Gastrocnemius medialis (tissue), 4 donors: ENCODE measurements at regions not wholly inside any gene's neighbourhood (a gene's known extent, or its start where the extent isn't known, plus 50 kb on each side); places are given as distances from the start of the nearest gene placed in this dataset.

Experiments
- ATAC-seq, 2 donors: fragments of 150-250 bp; one replicate each; pipeline ENCODE4 v1.9.1; 2016
- DNase-seq, 2 donors: peaks; one replicate each; pipeline ENCODE4 v3.0.0-alpha.2; 2019
- H3K27ac ChIP-seq, 4 donors: fragments of 200-600 bp; sonication (generic); 1 replicate in 1 of 4; 2 replicates in 3 of 4; pipeline ENCODE4 v1.5.1; 2016 to 2018; ENCODE audit warnings: mild to moderate bottlenecking in 2 of 4, moderate library complexity in 1 of 4
- H3K27me3 ChIP-seq, 3 donors: fragments of 200-600 bp; sonication (generic) in 2 of 3; 1 replicate in 1 of 3; 2 replicates in 2 of 3; pipeline versions ENCODE4 v1.5.1 to v1.6.0; 2016 to 2019; ENCODE audit warnings: mild to moderate bottlenecking in 1 of 3, moderate library complexity in 1 of 3
- H3K36me3 ChIP-seq, 2 donors: fragments of 200-600 bp; sonication (generic) in 1 of 2; one replicate each; pipeline ENCODE4 v1.5.1; 2017 to 2018
- H3K4me1 ChIP-seq, 2 donors: fragments of 200-600 bp; sonication (generic) in 1 of 2; one replicate each; pipeline ENCODE4 v1.5.1; 2016 to 2017; ENCODE audit warnings: mild to moderate bottlenecking in 2 of 2
- H3K4me3 ChIP-seq, 4 donors: fragments of 200-600 bp; sonication (generic) in 3 of 4; 1 replicate in 1 of 4; 2 replicates in 3 of 4; pipeline ENCODE4 v1.5.1; 2016 to 2019; ENCODE audit warnings: mild to moderate bottlenecking in 2 of 4
- H3K9me3 ChIP-seq, 3 donors: fragments of 200-600 bp; sonication (generic) in 2 of 3; 1 replicate in 1 of 3; 2 replicates in 2 of 3; pipeline ENCODE4 v1.5.1; 2016 to 2019
- CTCF ChIP-seq, 5 experiments: fragments of 450-650 bp in 3 of 5; fragments of 200-600 bp in 2 of 5; sonication (generic) in 2 of 5; IDR thresholded peaks in 4 of 5; conservative IDR thresholded peaks in 1 of 5; 1 replicate in 4 of 5; 2 replicates in 1 of 5; pipeline ENCODE4 v1.5.1; 2016 to 2019; ENCODE audit warnings: antibody characterized with exemption in 5 of 5, mild to moderate bottlenecking in 3 of 5, moderate library complexity in 3 of 5
- POLR2A ChIP-seq, 2 donors: fragments of 450-650 bp; IDR thresholded peaks; one replicate each; pipeline ENCODE4 v1.6.1; 2017; ENCODE audit warnings: antibody characterized with exemption in 2 of 2, mild to moderate bottlenecking in 2 of 2, moderate library complexity in 2 of 2
- in situ Hi-C, 4 donors: fragments of 200-750 bp; cut with MboI; loops; one replicate each; pipeline versions ENCODE4 v1.15.0 to v1.8.0; 2017; ENCODE audit warnings: low sequenced_read_pairs in 4 of 4
- intact Hi-C: fragments of 100-400 bp; cut with DNase I; formaldehyde crosslinking; loops from one replicate; pipeline ENCODE4 v1.15.1; 2023; ENCODE audit warnings: low total_unique reads

GRCh38 chr5:60376860-60377259 lies 323.1 kb downstream of the DEPDC1B start:
- H3K9me3 ChIP-seq: no peaks in the 10 kb centered on the region
- no peak for DNase-seq
- TF ChIP-seq CTCF (IDR thresholded peaks at IDR 0.05 in 4 of 5, conservative IDR thresholded peaks at IDR 0.05 in 1 of 5) (no peak), POLR2A (IDR thresholded peaks at IDR 0.05) (no peak)
- in situ Hi-C loops (loop anchor here in 1 of 4 donors (25.0 kb wide), 1 partner anchor 565 kb away; no protein-coding TSS in a partner anchor), intact Hi-C loops (no loop called here)
- no peaks in the 10 kb centered on the region for H3K4me1 ChIP-seq
- no peaks in the 10 kb centered on the region for H3K27me3 ChIP-seq
- no peak overlapping the region for H3K4me3 ChIP-seq
- H3K36me3 ChIP-seq: no peaks in the 10 kb centered on the region
- no peak for ATAC-seq
- H3K27ac ChIP-seq: no peak overlapping the region

- DNase-seq (no peak), ATAC-seq (no peak)
- H3K36me3 ChIP-seq: no peaks in the 10 kb centered on the region
- H3K27ac ChIP-seq: no peak overlapping the region
- TF ChIP-seq POLR2A (IDR thresholded peaks at IDR 0.05) (no peak), CTCF (IDR thresholded peaks at IDR 0.05 in 4 of 5, conservative IDR thresholded peaks at IDR 0.05 in 1 of 5) (no peak)
- no peak overlapping the region for H3K4me3 ChIP-seq
- in situ Hi-C loops (no loop called here), intact Hi-C loops (no loop called here)
- no peaks in the 10 kb centered on the region for H3K27me3 ChIP-seq
- no peaks in the 10 kb centered on the region for H3K9me3 ChIP-seq
- H3K4me1 ChIP-seq: no peaks in the 10 kb centered on the region
Measured at GRCh38 chr5:60374409-60374808, 325.6 kb downstream of the DEPDC1B start.

GRCh38 chr5:60372786-60373185 lies 327.2 kb downstream of the DEPDC1B start:
- H3K27ac ChIP-seq: no peak overlapping the region
- no peak overlapping the region for H3K4me3 ChIP-seq
- no peaks in the 10 kb centered on the region for H3K27me3 ChIP-seq
- ATAC-seq: no peak
- in situ Hi-C loops (no loop called here), intact Hi-C loops (no loop called here)
- TF ChIP-seq POLR2A (IDR thresholded peaks at IDR 0.05): no peak
- no peak for TF ChIP-seq CTCF (IDR thresholded peaks at IDR 0.05 in 4 of 5, conservative IDR thresholded peaks at IDR 0.05 in 1 of 5)
- H3K36me3 ChIP-seq: no peaks in the 10 kb centered on the region
- no peaks in the 10 kb centered on the region for H3K4me1 ChIP-seq
- H3K9me3 ChIP-seq: no peaks in the 10 kb centered on the region
- DNase-seq: no peak

GRCh38 chr5:60371065-60371464 lies 328.9 kb downstream of the DEPDC1B start:
- in situ Hi-C loops: no loop called here

More at GRCh38 chr5:60371065-60371464, 328.9 kb downstream of the DEPDC1B start:
- no peaks in the 10 kb centered on the region for H3K4me1 ChIP-seq
- DNase-seq (no peak), ATAC-seq (no peak)
- intact Hi-C loops: no loop called here
- H3K4me3 ChIP-seq: no peak overlapping the region
- H3K27me3 ChIP-seq: no peaks in the 10 kb centered on the region
- H3K9me3 ChIP-seq: no peaks in the 10 kb centered on the region
- no peaks in the 10 kb centered on the region for H3K36me3 ChIP-seq
- no peak for TF ChIP-seq CTCF (IDR thresholded peaks at IDR 0.05 in 4 of 5, conservative IDR thresholded peaks at IDR 0.05 in 1 of 5)
- no peak overlapping the region for H3K27ac ChIP-seq
